ENCODE measurements at regions not wholly inside any gene's neighbourhood (a gene's known extent, or its start where the extent isn't known, plus 50 kb on each side); places are given as distances from the start of the nearest gene placed in this dataset.

DNA sequence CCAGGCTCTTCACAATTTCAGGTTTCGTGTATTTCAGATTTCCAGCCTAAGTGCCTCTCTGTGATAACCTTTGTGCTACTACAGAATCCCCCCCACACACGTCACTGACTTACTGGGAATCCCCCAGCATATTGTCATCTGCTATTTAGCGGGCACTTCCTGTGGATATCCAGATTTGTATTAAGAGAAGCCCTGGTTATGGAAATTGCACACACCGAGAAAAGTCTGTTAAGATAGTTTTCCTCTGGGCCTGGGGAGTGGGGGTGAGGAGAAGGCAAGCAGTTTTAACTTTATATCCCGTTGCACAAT is 269.9 kb downstream of the MED10 start:
- TF ChIP-seq EZH2 (IDR thresholded peaks at IDR 0.05; ENCODE audit: insufficient read depth, poor library complexity, severe bottlenecking) (no peak), EZH2phosphoT487 (IDR thresholded peaks at IDR 0.05; ENCODE audit: insufficient read depth, low read depth) (no peak)

Data from GM23248 (cell line).